GM18505 (cell line): ENCODE measurements at regions not wholly inside any gene's neighbourhood (a gene's known extent, or its start where the extent isn't known, plus 50 kb on each side); places are given as distances from the start of the nearest gene placed in this dataset.

Source experiments
- ATAC-seq: cut with Tn5 transposase; IDR thresholded peaks from one replicate; pipeline ENCODE4 v1.9.1; 2021; ENCODE audit not compliant: unreplicated experiment
- POLR2A ChIP-seq: IDR thresholded peaks from 4 replicates; pipeline ENCODE4 v1.6.1; 2011; ENCODE audit warnings: borderline replicate concordance; ENCODE audit not compliant: insufficient read depth, insufficient read length; ENCODE audit errors: extremely low read depth

DNA sequence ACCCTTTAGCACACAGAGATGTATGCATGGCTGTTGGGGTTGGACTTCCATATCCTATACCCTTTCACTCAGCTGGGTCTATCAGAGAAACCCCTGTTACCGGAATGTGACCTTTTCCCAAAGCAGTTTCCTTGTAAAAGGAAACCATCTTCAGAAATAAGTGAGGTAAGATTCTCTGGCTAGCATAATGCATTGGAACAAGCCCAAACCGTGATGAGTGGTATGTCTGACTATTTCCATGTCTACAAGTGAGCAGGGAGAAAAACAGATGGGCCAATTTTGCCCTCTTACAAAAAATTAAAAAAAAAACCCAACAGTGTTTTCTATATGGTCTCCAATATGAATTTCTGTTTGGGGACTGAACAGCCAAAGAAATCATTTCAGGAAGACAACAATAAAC is 283.9 kb downstream of the SMARCA1 start:
- no peak for ATAC-seq
- no peak for TF ChIP-seq POLR2A

DNA sequence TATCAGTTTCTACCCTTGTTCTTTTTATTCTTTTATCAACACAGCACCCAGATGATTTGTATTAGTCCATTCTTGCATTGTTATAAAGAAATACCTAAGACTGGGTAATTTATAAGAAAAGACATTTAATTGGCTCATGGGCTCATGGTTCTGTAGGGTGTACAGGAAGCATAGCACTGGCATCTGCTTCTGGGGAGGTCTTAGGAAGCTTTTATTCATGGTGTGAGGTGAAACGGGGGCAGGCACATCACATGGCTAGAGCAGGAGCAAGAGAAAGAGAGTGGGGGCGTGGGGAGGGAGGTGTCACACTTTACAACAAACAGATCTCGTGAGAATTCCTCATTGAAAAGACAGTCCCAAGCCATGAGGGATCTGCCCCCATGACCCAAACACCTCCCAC is 285.3 kb downstream of the SMARCA1 start:
- no peak for TF ChIP-seq POLR2A
- no peak for ATAC-seq

- no peak for ATAC-seq
- TF ChIP-seq POLR2A, result no peak
These were observed 287.4 kb downstream of the SMARCA1 start for GRCh38 chrX:129235903-129236302.

DNA sequence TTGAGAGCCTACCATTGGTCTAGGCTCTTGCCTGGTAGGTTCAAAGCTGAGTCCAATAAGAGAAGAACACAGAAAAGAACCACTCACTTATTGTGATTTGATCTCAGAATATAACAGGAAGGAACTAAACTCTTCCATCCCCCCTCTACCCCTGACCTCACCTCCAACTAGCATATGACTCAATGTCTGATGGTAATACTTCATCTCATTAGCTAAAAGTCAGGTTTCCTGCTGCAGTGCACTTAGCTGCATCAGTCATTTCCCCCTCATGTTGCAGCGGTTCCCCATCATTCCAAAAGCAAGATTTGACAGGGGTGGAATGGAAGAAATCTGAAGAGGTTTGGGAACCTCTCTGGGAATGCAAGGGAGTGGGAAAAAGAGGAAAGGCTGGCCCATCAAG is 289.5 kb downstream of the SMARCA1 start:
- TF ChIP-seq POLR2A, result no peak
- ATAC-seq, result no peak

- no peak for ATAC-seq
- TF ChIP-seq POLR2A, result no peak
These were observed 292.3 kb downstream of the SMARCA1 start for GRCh38 chrX:129230850-129231512.

GRCh38 chrX:129230168-129230567 is 293.1 kb downstream of the SMARCA1 start:
- TF ChIP-seq POLR2A, result no peak
- ATAC-seq, result no peak

GRCh38 chrX:129227366-129227765 is 295.9 kb downstream of the SMARCA1 start:
- no peak for TF ChIP-seq POLR2A
- no peak for ATAC-seq

GRCh38 chrX:129193357-129193756 is 329.9 kb downstream of the SMARCA1 start:
- ATAC-seq, result no peak
- no peak for TF ChIP-seq POLR2A

DNA sequence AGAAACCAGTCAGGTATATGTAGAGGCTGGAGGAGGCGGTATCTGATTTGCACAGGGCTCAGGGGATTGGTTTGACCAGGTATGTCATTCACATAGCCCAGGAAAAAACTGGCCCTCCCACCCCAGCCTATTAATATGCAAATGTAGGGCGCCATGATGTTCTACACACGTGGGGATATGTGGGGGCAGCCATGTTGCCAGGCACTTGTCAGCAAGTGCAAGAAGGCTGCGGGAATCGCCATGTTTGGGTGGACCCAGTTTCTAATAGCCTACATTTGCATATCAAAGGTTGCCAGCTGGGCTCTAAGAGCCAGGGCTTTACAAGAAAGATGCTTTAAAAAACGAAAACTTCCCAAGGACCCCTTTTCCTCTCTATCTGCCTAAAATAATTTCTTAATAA is 335.1 kb downstream of the SMARCA1 start:
- no peak for TF ChIP-seq POLR2A
- no peak for ATAC-seq

- no peak for ATAC-seq
- no peak for TF ChIP-seq POLR2A
These were observed 346.6 kb downstream of the SMARCA1 start for GRCh38 chrX:129176710-129177109.

- TF ChIP-seq POLR2A, result no peak
- ATAC-seq, result no peak
These were observed 362.2 kb downstream of the SMARCA1 start for GRCh38 chrX:129161108-129161507.

DNA sequence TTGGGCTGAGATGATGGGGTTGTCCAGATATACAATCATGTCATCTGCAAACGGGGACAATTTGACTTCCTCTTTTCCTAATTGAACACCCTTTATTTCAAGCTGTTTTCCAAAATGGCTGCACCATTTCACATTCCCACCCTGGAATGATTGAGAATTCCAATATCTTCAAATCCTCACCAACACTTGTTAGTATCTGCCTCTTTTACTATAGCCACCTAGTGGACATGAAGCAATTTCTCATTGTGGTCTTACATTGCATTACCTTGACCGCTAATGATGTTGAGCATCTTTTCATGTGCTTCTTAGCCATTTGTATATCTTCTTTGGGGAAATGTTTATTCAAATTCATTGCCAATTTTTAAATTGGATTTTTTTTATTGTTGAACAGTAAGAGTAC is 364.8 kb downstream of the SMARCA1 start:
- TF ChIP-seq POLR2A, result no peak
- ATAC-seq, result no peak

GRCh38 chrX:129145840-129146272 is 377.4 kb downstream of the SMARCA1 start:
- ATAC-seq, result no peak
- no peak for TF ChIP-seq POLR2A

GRCh38 chrX:129145385-129145784 is 377.9 kb downstream of the SMARCA1 start:
- TF ChIP-seq POLR2A, result no peak
- ATAC-seq, result no peak
